ENCODE measurements at regions not wholly inside any gene's neighbourhood (a gene's known extent, or its start where the extent isn't known, plus 50 kb on each side); places are given as distances from the start of the nearest gene placed in this dataset.

DNA sequence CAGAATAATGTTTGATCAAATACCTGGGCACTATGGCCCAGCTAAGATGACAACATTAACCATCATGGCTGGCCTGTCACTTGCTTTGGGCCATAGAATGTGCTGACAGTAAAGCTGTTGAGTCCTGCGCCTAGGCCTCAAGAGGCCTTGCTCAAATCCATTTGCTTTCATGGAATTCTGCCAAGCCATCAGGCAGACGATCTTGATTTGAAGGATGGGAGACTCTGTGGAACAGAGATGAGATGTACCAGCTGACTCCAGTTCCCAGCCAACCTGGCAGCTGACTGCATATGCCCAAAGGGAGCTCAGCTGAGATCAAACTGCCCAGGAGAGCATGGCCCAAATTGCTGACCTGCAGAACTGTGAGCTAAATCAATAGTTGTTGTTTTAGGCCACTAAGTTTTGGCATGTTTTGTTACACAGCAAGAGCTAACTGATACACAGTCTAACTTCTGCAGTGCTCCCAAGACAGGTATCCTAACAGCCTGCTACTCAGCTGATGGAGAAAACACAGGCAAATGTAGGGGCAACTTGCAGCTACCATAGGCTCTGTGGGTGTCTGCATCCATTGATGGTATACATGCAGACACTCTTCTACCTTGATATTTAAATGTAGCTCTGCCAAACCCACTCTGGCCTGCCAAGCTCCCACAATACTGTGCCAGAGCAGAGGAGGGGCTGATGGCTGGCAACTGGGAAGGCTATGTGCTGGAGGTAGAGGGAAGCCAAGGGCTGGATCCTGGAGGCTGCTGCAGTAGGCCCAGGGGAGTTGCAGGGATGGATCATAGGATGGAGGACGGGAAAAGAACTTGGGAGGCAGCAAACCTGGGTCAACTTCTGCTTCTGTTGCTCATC, 55.2 kb upstream of the RNF24 start:
- DNase-seq (ENCODE audit: low read depth in 2 of 2): no peak

GRCh38 chr20:4069751-4070150, 54.4 kb upstream of the RNF24 start:
- no peak for DNase-seq (ENCODE audit: low read depth in 2 of 2)

- DNase-seq (ENCODE audit: low read depth in 2 of 2): no peak
These were observed 53.4 kb upstream of the RNF24 start for GRCh38 chr20:4068708-4069107.

DNA sequence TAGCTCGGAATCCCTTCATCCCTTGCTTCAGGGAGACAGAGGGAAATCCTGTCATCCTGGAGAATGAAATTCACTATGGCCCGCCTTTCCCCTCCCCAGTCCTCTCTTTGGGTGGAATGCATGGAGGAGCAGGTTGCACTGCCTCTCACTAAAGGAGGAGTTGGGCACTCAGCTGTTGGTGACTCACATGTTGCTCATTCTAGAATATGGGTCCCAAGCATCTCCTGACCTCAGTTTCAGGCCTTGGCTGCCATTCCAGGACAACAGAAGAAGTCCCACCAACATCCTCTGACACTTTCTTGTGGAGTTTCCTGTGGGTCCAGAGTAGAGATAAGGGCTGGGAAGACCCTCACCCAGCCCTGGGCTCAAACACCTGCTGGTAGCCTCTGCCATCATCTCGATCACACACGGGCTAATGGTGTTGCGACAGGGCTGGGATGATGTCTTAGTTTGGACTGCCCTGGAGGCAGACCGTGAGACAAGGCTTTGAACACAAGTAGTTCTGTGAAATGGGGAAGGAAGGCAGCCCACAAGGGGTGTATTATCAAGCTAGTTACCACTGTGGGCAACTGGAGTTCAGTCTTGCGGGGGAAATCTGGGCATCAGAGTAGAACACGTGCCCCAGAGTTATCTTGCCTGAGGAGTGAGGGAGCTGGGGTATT, 52.4 kb upstream of the RNF24 start:
- no peak for DNase-seq (ENCODE audit: low read depth in 2 of 2)

DNA sequence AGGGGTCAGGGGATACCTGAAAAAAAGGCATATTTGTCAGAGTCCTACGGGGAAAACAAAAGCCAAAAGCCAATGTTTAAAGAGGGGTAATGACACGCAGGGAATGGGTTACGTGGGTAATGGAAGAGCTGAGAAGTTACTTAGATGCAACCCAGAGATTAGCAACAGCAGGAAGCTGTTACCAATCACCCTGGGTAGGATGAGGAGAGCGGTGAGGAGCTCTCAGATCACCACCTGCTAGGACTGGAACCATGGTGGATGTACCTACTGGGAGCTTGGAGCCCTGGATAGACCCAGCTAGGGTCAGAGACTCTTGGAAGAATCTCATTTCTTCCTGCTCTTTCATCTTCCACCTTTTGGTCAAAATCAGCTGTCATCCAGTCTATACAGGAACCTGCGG, 51.2 kb upstream of the RNF24 start:
- no peak for DNase-seq (ENCODE audit: low read depth in 2 of 2)

DNA sequence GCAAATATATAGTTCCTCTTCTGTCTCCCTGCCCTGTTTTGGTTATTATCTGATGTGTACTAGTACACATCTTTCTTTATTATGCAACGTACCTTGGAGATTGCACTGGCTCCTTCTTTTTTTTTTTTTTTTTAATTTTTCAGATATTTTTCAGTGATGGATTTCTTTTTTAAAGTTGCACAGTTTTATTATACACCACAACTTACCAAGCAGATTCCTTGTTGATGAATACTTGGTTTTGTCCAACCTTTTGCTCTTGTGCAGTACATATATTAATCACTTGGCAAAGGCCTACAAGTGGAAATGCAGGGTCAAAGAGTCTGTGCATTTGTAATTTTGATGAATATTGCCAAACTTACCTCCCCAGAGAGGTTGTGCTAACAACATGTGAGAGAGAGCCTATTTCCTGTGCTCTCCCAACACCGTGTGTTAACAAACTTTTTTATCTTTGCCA, 50.1 kb upstream of the RNF24 start:
- no peak for DNase-seq (ENCODE audit: low read depth in 2 of 2)
